KMS-11 (cell line): ENCODE measurements at regions not wholly inside any gene's neighbourhood (a gene's known extent, or its start where the extent isn't known, plus 50 kb on each side); places are given as distances from the start of the nearest gene placed in this dataset.

Source experiments
- H2AFZ ChIP-seq: fragments of 200-600 bp; sonication (generic); 2 replicates; pipeline ENCODE4 v1.6.1; 2016; ENCODE audit warnings: antibody characterized with exemption, mixed run types, low read depth
- H3K27ac ChIP-seq: fragments of 200-600 bp; sonication (generic); 2 replicates; pipeline ENCODE4 v1.6.1; 2016; ENCODE audit warnings: mild to moderate bottlenecking, mixed run types
- H3K27me3 ChIP-seq: fragments of 200-600 bp; sonication (generic); 2 replicates; pipeline ENCODE4 v1.6.1; 2017; ENCODE audit warnings: mild to moderate bottlenecking, low read depth, mixed run types, moderate library complexity; ENCODE audit not compliant: insufficient read depth
- H3K36me3 ChIP-seq: fragments of 200-600 bp; sonication (generic); 2 replicates; pipeline ENCODE4 v1.6.1; 2017; ENCODE audit warnings: mild to moderate bottlenecking, mixed run types; ENCODE audit not compliant: insufficient read depth
- H3K4me1 ChIP-seq: fragments of 200-600 bp; sonication (generic); 2 replicates; pipeline ENCODE4 v1.6.1; 2016; ENCODE audit warnings: mild to moderate bottlenecking, low read depth, mixed run types; ENCODE audit not compliant: poor library complexity, severe bottlenecking
- H3K4me2 ChIP-seq: fragments of 200-600 bp; sonication (generic); 2 replicates; pipeline ENCODE4 v1.7.0; 2016; ENCODE audit warnings: mild to moderate bottlenecking, mixed run types
- H3K4me3 ChIP-seq: fragments of 200-600 bp; sonication (generic); IDR thresholded peaks from 2 replicates; pipeline ENCODE4 v1.6.1; 2017; ENCODE audit warnings: low read depth, low read length, mixed read lengths; ENCODE audit not compliant: insufficient read depth
- H3K79me2 ChIP-seq: fragments of 200-600 bp; sonication (generic); 2 replicates; pipeline ENCODE4 v1.6.1; 2016; ENCODE audit warnings: low read depth, mixed run types; ENCODE audit not compliant: insufficient read depth
- H3K9ac ChIP-seq: fragments of 200-600 bp; sonication (generic); 2 replicates; pipeline ENCODE4 v1.6.1; 2016; ENCODE audit warnings: mild to moderate bottlenecking, mixed run types
- H4K20me1 ChIP-seq: fragments of 200-600 bp; sonication (generic); 2 replicates; pipeline ENCODE4 v1.6.1; 2016; ENCODE audit warnings: mild to moderate bottlenecking, mixed run types; ENCODE audit not compliant: insufficient read depth
- TF ChIP-seq, protein P1 (sequence below): fragments of 200-600 bp; sonication (generic); conservative IDR thresholded peaks from 2 replicates; pipeline ENCODE4 v1.6.1; 2017; ENCODE audit warnings: low read depth, mild to moderate bottlenecking, antibody characterized with exemption, low read length, moderate library complexity, mixed read lengths

DNA sequence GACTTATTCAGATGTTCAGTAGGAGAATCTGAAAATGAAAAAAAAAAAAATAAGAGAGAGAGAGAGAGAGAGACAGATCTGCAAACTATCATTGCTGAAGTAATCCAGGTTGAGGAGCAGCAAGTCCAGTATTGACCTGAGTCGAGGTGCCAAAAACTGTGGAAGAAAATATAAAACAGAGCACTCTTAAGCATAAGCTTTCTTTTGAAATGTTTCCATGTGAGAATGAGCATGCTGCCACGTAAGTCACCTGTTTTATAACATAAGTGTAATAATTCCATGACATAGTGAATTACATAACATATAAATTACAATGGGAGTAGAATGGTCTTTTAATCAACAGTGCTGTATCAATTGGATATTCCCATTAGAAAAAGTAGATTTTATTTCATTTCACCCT, 218.2 kb downstream of the BCHE start:
- no peaks in the 10 kb centered on the region for H4K20me1 ChIP-seq
- no peak overlapping the region for H3K4me2 ChIP-seq
- H3K4me1 ChIP-seq = no peaks in the 10 kb centered on the region
- no peaks in the 10 kb centered on the region for H3K36me3 ChIP-seq
- H3K27me3 ChIP-seq = no peaks in the 10 kb centered on the region
- TF ChIP-seq, protein P1, sequence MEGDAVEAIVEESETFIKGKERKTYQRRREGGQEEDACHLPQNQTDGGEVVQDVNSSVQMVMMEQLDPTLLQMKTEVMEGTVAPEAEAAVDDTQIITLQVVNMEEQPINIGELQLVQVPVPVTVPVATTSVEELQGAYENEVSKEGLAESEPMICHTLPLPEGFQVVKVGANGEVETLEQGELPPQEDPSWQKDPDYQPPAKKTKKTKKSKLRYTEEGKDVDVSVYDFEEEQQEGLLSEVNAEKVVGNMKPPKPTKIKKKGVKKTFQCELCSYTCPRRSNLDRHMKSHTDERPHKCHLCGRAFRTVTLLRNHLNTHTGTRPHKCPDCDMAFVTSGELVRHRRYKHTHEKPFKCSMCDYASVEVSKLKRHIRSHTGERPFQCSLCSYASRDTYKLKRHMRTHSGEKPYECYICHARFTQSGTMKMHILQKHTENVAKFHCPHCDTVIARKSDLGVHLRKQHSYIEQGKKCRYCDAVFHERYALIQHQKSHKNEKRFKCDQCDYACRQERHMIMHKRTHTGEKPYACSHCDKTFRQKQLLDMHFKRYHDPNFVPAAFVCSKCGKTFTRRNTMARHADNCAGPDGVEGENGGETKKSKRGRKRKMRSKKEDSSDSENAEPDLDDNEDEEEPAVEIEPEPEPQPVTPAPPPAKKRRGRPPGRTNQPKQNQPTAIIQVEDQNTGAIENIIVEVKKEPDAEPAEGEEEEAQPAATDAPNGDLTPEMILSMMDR = no peak
- H3K9ac ChIP-seq = no peak overlapping the region
- H2AFZ ChIP-seq = no peak overlapping the region
- no peak overlapping the region for H3K4me3 ChIP-seq
- H3K79me2 ChIP-seq = no peaks in the 10 kb centered on the region
- no peak overlapping the region for H3K27ac ChIP-seq

DNA sequence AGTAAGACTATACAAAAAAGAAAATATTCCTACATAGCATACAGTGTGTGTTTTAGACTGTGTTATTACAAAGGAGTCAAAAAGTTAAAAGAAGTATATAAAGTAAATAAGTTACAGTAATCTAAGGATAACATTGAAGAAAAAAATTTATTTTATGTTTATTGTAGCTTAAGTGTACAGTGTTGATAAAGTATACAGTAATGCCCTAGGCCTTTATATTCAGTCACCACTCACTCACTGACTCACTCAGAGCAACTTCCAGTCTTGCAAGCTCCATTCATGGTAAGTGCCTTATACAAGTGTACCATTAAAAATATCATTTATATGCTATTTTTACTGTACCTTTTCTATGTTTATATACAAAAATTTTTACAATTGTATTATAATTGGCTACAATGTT, 220.1 kb downstream of the BCHE start:
- H3K4me1 ChIP-seq = no peaks in the 10 kb centered on the region
- H3K4me3 ChIP-seq = no peak overlapping the region
- no peak overlapping the region for H2AFZ ChIP-seq
- H3K27ac ChIP-seq = no peak overlapping the region
- TF ChIP-seq, protein P1 = no peak
- H3K4me2 ChIP-seq = no peak overlapping the region
- no peaks in the 10 kb centered on the region for H3K36me3 ChIP-seq
- H3K79me2 ChIP-seq = no peaks in the 10 kb centered on the region
- no peaks in the 10 kb centered on the region for H3K27me3 ChIP-seq
- no peak overlapping the region for H3K9ac ChIP-seq
- H4K20me1 ChIP-seq = no peaks in the 10 kb centered on the region

DNA sequence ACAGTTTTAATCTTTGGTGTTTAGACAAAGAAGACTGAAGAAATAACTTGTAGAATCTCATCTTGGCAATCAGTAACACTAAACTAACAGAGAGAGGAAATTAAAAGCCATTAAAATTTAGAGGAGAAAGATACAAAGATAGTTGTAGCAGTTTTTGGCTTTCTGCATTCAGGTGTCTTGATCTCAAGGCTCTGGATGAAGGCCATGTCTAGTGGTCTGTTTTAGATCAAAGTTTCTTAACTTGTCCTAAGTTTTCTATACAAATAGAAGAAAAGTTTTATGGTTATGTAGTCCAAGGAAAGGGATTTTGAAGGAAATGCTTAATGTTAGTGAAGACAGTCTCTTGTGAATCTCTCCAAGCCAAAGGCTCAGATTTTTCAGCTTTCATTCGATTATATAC, 222.9 kb downstream of the BCHE start:
- Histone ChIP-seq H2AFZ (no peak overlapping the region), H3K4me1 (no peaks in the 10 kb centered on the region), H3K79me2 (no peaks in the 10 kb centered on the region), H3K27me3 (no peaks in the 10 kb centered on the region), H4K20me1 (no peaks in the 10 kb centered on the region), H3K4me3 (no peak overlapping the region), H3K27ac (no peak overlapping the region), H3K4me2 (no peak overlapping the region), H3K9ac (no peak overlapping the region), H3K36me3 (no peaks in the 10 kb centered on the region)
- TF ChIP-seq, protein P1 = no peak

DNA sequence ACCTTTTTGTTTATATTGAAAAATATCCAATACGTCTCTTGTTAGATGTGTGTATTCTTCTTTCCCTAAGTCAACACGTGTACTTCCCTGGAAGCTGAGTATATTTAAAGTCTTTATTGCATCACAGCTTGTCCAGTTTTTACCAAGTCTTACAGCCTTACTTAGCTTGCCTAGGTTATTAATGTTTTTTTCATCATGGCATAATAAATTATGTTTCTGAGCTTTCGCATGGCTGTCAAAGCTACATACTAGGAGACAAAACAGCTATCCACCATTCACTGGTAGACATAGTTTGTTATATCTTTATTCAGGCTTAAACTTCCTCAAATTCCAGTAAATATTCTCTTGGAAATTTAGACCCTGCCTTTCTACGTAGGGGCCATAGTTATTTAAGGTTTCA, 224.2 kb downstream of the BCHE start:
- Histone ChIP-seq H3K4me3 (no peak overlapping the region), H3K27me3 (no peaks in the 10 kb centered on the region), H4K20me1 (no peaks in the 10 kb centered on the region), H3K79me2 (no peaks in the 10 kb centered on the region), H3K36me3 (no peaks in the 10 kb centered on the region), H3K4me1 (no peaks in the 10 kb centered on the region), H3K9ac (no peak overlapping the region), H2AFZ (no peak overlapping the region), H3K4me2 (no peak overlapping the region), H3K27ac (no peak overlapping the region)
- TF ChIP-seq, protein P1 = no peak

DNA sequence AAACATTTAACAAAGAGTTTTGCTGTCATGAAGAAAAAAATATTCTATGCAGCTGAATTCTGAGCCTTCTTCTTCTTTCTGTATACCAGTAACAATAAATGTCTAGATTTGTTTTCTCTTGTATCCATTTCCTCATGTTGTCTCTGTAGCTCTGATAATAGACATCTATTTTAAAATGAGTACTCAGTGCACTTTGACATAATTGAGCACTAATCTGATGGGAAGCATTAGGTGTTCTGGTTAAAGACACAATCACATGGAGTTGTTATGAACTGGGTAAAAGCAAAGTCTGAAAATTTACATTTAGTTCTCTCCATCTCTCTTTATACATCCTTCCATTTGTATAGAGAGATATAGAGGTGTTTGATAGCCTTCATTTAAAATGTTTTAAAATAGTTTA, 230.0 kb downstream of the BCHE start:
- H3K27ac ChIP-seq = no peak overlapping the region
- H3K9ac ChIP-seq = no peak overlapping the region
- no peaks in the 10 kb centered on the region for H3K36me3 ChIP-seq
- no peak overlapping the region for H3K4me2 ChIP-seq
- H4K20me1 ChIP-seq = no peaks in the 10 kb centered on the region
- no peak overlapping the region for H3K4me3 ChIP-seq
- H2AFZ ChIP-seq = no peak overlapping the region
- no peaks in the 10 kb centered on the region for H3K27me3 ChIP-seq
- no peaks in the 10 kb centered on the region for H3K79me2 ChIP-seq
- TF ChIP-seq, protein P1 = no peak
- no peaks in the 10 kb centered on the region for H3K4me1 ChIP-seq
